Heart right ventricle (tissue), 16 donors: ENCODE measurements at regions not wholly inside any gene's neighbourhood (a gene's known extent, or its start where the extent isn't known, plus 50 kb on each side); places are given as distances from the start of the nearest gene placed in this dataset.

Experiments
- ATAC-seq, 8 donors: fragments of 200-7000 bp; cut with Tn5 transposase; one replicate each; pipeline ENCODE4 v1.9.1; 2020; ENCODE audit warnings: mild to moderate bottlenecking in 8 of 8, moderate library complexity in 8 of 8, moderate number of reproducible peaks in 1 of 8
- DNase-seq, 2 donors: peaks; one replicate each; pipeline ENCODE4 v3.0.0-alpha.2; 2020
- H3K27ac ChIP-seq, 10 donors: fragments of 200-600 bp; sonication (generic) in 2 of 10; one replicate each; pipeline versions ENCODE4 v1.5.0 to v1.8.0; 2020 to 2022; ENCODE audit warnings: mild to moderate bottlenecking in 3 of 10
- H3K27me3 ChIP-seq, 7 donors: fragments of 200-600 bp; one replicate each; pipeline ENCODE4 v1.8.0; 2021 to 2022; ENCODE audit warnings: mild to moderate bottlenecking in 2 of 7
- H3K36me3 ChIP-seq, 9 donors: fragments of 200-600 bp; sonication (generic) in 1 of 9; one replicate each; pipeline versions ENCODE4 v1.5.0 to v1.8.0; 2020 to 2022; ENCODE audit warnings: mild to moderate bottlenecking in 2 of 9
- H3K4me1 ChIP-seq, 9 donors: fragments of 200-600 bp; sonication (generic) in 1 of 9; one replicate each; pipeline versions ENCODE4 v1.5.0 to v1.8.0; 2020 to 2022; ENCODE audit warnings: mild to moderate bottlenecking in 4 of 9
- H3K4me3 ChIP-seq, 10 donors: fragments of 200-600 bp; sonication (generic) in 2 of 10; one replicate each; pipeline versions ENCODE4 v1.5.0 to v1.8.0; 2020 to 2022; ENCODE audit warnings: mild to moderate bottlenecking in 7 of 10, moderate library complexity in 2 of 10
- H3K9me3 ChIP-seq, 11 donors: fragments of 200-600 bp in 10 of 11; sonication (generic) in 2 of 11; one replicate each; pipeline versions ENCODE4 v1.5.0 to v1.8.0; 2013 to 2022; ENCODE audit warnings: mild to moderate bottlenecking in 2 of 11, control low read depth in 1 of 11, moderate library complexity in 1 of 11
- WGBS, 2 donors: extraction: QIAGEN DNeasy Blood & Tissue Kit; methylation state at CpG; one replicate each; pipeline ENCODE4 v1.1.7; 2013; ENCODE audit warnings: inconsistent platforms in 1 of 2; 5-methylcytosine and 5-hydroxymethylcytosine counted together
- intact Hi-C, 10 donors: fragments of 100-400 bp; cut with DNase I; formaldehyde crosslinking; loops; one replicate each; pipeline versions ENCODE4 v1.11.1 to v1.14.2; 2022
- TF ChIP-seq, protein P1 (sequence below), 9 donors: fragments of 200-600 bp; sonication (generic) in 2 of 9; IDR thresholded peaks; one replicate each; pipeline versions ENCODE4 v1.5.0 to v1.8.0; 2021 to 2022; ENCODE audit warnings: antibody characterized with exemption in 9 of 9, mild to moderate bottlenecking in 5 of 9, moderate library complexity in 1 of 9
- donor health status: Arrhythmogenic right ventricular cardiomyopathy.
- donor health status: ischemic (EF 13 %, LVEDD 7.1; RV severe dilation, severe dysfunction).
- donor health status: healthy with polysubstance abuse.
- donor health status: DM: no; HTN: yes; CAD: no.
- donor health status: DM: no; HTN: no; CAD: no.
- donor health status: ischemic (EF 25% LVEDD 6.9; RV normal size, moderate dysfunction).
- donor health status: ischemic (EF 25% LVEDD 5.7; RV mildly dilated, moderate dysfunction).
- donor health status: healthy.
- donor health status: DM: yes; HTN: yes; CAD: no.
- donor health status: Ischemic cardiomyopathy.
- donor health status: ischemic (EF 35%, LVEDD 5.7; RV mildly dilated, moderate dysfunction).
- donor health status: nonischemic (EF 11% LVEDD 7.7; RV severe dilation, severe dysfunction).
- donor health status: DM: yes; HTN: yes; CAD: no.
- donor health status: PGD.
- donor health status: ischemic (EF 29% LVEDD 5.4; RV normal size, mild dysfunction).
- donor health status: nonischemic (EF 23%, LVEDD 6.1; RV moderate dilation, normal function).

DNA sequence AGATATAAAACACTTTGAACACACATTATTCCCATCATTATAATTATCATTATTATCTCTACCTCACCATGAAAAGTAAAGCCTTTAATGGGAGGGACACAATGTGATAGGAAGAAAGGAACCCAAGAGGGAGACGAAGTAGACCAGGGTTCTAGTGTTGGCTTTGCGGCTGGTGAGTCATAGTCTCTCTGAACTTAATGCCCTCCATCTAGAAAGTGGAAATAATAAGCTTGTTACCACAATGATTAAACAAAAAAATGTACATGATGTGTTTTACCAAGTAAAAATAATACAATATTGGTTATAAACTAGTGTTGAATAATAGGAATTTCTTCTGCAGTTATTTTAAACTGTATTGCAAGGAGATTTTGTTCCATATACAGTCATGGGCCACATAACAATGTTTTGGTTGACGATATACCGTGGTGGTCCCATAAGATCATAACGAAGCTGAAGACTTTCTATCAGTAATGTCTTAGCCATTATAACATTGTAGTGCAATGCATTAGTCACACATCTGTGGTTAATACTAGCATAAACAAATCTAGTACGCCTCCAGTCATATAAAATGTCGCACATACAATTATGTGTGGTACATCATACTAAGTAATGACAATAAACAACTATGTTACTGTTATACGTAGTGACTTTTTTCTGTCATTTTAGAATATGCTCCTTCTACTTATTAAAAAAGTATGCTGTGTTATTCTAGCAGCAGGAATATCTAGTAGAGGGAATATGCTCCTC lies 450.6 kb upstream of the SORCS1 start:
- H3K27ac ChIP-seq: no peak overlapping the region
- ATAC-seq: no peak

DNA sequence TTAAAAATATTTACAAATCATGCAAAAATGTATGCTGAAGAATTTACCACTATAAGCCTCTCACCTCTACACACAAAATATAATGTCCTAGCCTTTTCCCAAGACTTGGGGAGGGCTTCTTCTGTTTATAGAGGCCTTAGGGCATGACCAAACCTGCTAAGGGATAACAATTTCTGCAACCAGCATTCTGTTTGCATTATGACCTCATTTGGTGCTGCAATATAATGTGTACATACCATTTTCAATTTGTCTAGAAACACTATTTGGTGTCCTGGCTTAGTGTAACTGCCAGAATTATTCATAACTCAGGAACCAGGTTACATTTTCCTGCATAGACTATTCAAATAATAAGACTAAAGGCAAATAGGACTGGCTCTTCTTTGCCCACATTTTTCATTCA lies 446.6 kb upstream of the SORCS1 start:
- no peak overlapping the region for H3K4me3 ChIP-seq
- H3K27me3 ChIP-seq: no peaks in the 10 kb centered on the region
- ATAC-seq: no peak
- TF ChIP-seq, protein P1, sequence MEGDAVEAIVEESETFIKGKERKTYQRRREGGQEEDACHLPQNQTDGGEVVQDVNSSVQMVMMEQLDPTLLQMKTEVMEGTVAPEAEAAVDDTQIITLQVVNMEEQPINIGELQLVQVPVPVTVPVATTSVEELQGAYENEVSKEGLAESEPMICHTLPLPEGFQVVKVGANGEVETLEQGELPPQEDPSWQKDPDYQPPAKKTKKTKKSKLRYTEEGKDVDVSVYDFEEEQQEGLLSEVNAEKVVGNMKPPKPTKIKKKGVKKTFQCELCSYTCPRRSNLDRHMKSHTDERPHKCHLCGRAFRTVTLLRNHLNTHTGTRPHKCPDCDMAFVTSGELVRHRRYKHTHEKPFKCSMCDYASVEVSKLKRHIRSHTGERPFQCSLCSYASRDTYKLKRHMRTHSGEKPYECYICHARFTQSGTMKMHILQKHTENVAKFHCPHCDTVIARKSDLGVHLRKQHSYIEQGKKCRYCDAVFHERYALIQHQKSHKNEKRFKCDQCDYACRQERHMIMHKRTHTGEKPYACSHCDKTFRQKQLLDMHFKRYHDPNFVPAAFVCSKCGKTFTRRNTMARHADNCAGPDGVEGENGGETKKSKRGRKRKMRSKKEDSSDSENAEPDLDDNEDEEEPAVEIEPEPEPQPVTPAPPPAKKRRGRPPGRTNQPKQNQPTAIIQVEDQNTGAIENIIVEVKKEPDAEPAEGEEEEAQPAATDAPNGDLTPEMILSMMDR (IDR thresholded peaks at IDR 0.05): no peak
- intact Hi-C loops: no loop called here
- no peaks in the 10 kb centered on the region for H3K36me3 ChIP-seq
- no peak overlapping the region for H3K27ac ChIP-seq
- no peaks in the 10 kb centered on the region for H3K9me3 ChIP-seq
- DNase-seq: no peak
- H3K4me1 ChIP-seq: no peaks in the 10 kb centered on the region

More for the DNA sequence above, 450.6 kb upstream of the SORCS1 start:
- Histone ChIP-seq H3K27me3 (no peaks in the 10 kb centered on the region), H3K4me1 (peaks cover 0 to 7% (median 0%) of the 10 kb centered on the region in 9 donors), H3K9me3 (no peaks in the 10 kb centered on the region), H3K36me3 (no peaks in the 10 kb centered on the region), H3K4me3 (no peak overlapping the region)
- intact Hi-C loops: no loop called here
- TF ChIP-seq, protein P1 (IDR thresholded peaks at IDR 0.05): no peak
- 76 to 91% methylated on average over 8 of the region's 8 CpGs for WGBS, 2 donors
- no peak for DNase-seq

DNA sequence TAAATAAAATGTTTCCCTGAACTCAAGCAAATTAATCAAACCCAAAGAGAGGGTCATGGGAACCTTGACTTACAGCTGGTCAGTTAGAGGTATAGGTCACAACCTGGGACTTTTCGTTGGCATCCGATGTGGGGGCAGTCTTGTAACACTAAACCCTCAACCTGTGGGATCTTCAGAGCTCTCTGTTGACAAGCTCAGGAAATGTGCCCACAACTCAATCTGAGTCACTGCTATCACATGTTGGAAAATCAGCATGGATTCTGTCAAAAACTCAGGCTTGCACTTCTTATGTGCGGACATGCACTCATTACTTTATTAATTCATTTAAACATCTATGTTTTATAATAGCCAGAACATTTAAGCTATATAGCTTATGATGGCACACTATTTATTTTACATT lies 424.6 kb upstream of the SORCS1 start:
- H3K36me3 ChIP-seq: no peaks in the 10 kb centered on the region
- TF ChIP-seq, protein P1 (IDR thresholded peaks at IDR 0.05): no peak
- H3K4me1 ChIP-seq: no peaks in the 10 kb centered on the region
- peaks cover 0 to 31% (median 8%) of the 10 kb centered on the region in 11 donors for H3K9me3 ChIP-seq
- intact Hi-C loops: no loop called here
- H3K27ac ChIP-seq: no peak overlapping the region
- WGBS, 2 donors: 85 to 94% methylated on average over 3 of the region's 3 CpGs
- no peak overlapping the region for H3K4me3 ChIP-seq
- ATAC-seq (no peak), DNase-seq (no peak)
- H3K27me3 ChIP-seq: no peaks in the 10 kb centered on the region

DNA sequence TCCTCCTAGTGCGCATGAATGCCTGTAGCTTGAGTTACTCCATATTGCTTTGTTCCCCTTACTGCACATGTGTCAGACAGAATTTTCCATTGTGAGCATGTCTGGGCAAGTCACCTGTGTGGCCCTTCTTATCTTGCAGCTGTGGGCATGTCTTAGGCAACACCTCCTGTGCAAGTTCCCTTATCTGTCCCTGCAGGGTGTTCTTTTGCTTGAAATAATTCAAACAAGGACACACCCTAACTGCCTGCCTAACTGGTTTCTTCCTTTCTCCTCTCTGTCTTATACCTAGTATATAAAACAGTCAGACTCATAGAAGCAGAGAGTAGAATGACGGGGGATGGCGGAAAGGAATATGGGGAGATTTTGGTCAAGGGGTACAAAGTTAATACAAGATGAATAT lies 421.1 kb upstream of the SORCS1 start:
- no peaks in the 10 kb centered on the region for H3K27me3 ChIP-seq
- peaks cover 0 to 35% (median 8%) of the 10 kb centered on the region in 11 donors for H3K9me3 ChIP-seq
- TF ChIP-seq, protein P1 (IDR thresholded peaks at IDR 0.05): no peak
- WGBS, 2 donors: 91 to 92% methylated on average over 3 of the region's 3 CpGs
- H3K4me3 ChIP-seq: no peak overlapping the region
- no peaks in the 10 kb centered on the region for H3K36me3 ChIP-seq
- H3K4me1 ChIP-seq: no peaks in the 10 kb centered on the region
- intact Hi-C loops: loop anchor here in 1 of 10 donors (1.0 kb wide), 1 partner anchor 43 kb away; no protein-coding TSS in a partner anchor
- H3K27ac ChIP-seq: no peak overlapping the region
- ATAC-seq: no peak
- DNase-seq: no peak
